Endothelial cell of umbilical vein (primary cell): ENCODE measurements at regions not wholly inside any gene's neighbourhood (a gene's known extent, or its start where the extent isn't known, plus 50 kb on each side); places are given as distances from the start of the nearest gene placed in this dataset.

ENCODE experiments used
- BruUV-seq: library from RNA; stranded (reverse); fragments of 400-500 nt; replicated peaks from 2 replicates; lab custom pipeline; 2021; lab: Mats Ljungman, UMichigan
- CTCF ChIA-PET: fragments of 300-600, 350-600 bp; sonication (Branson Sonifier 250); formaldehyde crosslinking; loops from one replicate; lab custom pipeline; 2021; ENCODE audit warnings: antibody characterized with exemption, inconsistent platforms; lab: Charles Lee
- POLR2A ChIA-PET: fragments of 300-600, 350-600 bp; sonication (Branson Sonifier 250); formaldehyde crosslinking; loops from one replicate; lab custom pipeline; 2021; ENCODE audit warnings: antibody characterized with exemption, inconsistent platforms; lab: Charles Lee
- DNase-seq: peaks from one replicate; pipeline ENCODE4 v3.0.0-alpha.2; 2011; ENCODE audit warnings: low read depth, low spot score
- FAIRE-seq: peaks from 2 replicates; lab custom pipeline; 2011; peaks lifted over from hg19 to GRCh38; lab: Jason Lieb, UNC
- H2AFZ ChIP-seq: 2 replicates; pipeline ENCODE4 v1.6.0; 2012; ENCODE audit warnings: low read depth, low read length, control low read depth, inconsistent platforms
- H3K27ac ChIP-seq: 2 replicates; pipeline ENCODE4 v1.5.1; 2011; ENCODE audit warnings: low read depth, mild to moderate bottlenecking, control low read depth, low read length, moderate library complexity; ENCODE audit not compliant: insufficient read depth
- H3K27me3 ChIP-seq, 2 experiments: 2 replicates each; pipeline versions ENCODE4 v1.6.0 to v1.6.1; 2011; ENCODE audit warnings: low read length in 2 of 2, mixed read lengths in 1 of 2; ENCODE audit not compliant: control insufficient read depth in 2 of 2, insufficient read depth in 2 of 2
- H3K36me3 ChIP-seq, 2 experiments: 2 replicates in 1 of 2; 3 replicates in 1 of 2; pipeline ENCODE4 v1.5.1; 2011; ENCODE audit warnings: low read length in 2 of 2, mild to moderate bottlenecking in 1 of 2, moderate library complexity in 1 of 2; ENCODE audit not compliant: control insufficient read depth in 2 of 2, insufficient read depth in 2 of 2; ENCODE audit errors: extremely low read depth in 1 of 2
- H3K4me1 ChIP-seq: 3 replicates; pipeline ENCODE4 v1.5.1; 2011; ENCODE audit warnings: mild to moderate bottlenecking, low read length; ENCODE audit not compliant: control insufficient read depth, insufficient read depth; ENCODE audit errors: extremely low read depth
- H3K4me2 ChIP-seq: 2 replicates; pipeline ENCODE4 v1.6.1; 2011; ENCODE audit warnings: low read length, control low read depth, mixed read lengths; ENCODE audit not compliant: insufficient read depth
- H3K4me3 ChIP-seq, 3 experiments: fragments of 200-600 bp in 1 of 3; sonication (generic), shearing (Covaris generic) in 1 of 3; replicated peaks in 1 of 3; 2 replicates each; pipeline ENCODE4 v1.5.1; 2011 to 2016; ENCODE audit warnings: control low read depth in 3 of 3, low read length in 3 of 3, mild to moderate bottlenecking in 2 of 3, inconsistent platforms in 1 of 3, low read depth in 1 of 3, moderate library complexity in 1 of 3; ENCODE audit not compliant: insufficient read depth in 1 of 3
- H3K79me2 ChIP-seq: 2 replicates; pipeline ENCODE4 v1.6.0; 2012; ENCODE audit warnings: low read length, inconsistent platforms; ENCODE audit not compliant: control insufficient read depth, insufficient read depth
- H3K9ac ChIP-seq: replicated peaks from 2 replicates; pipeline ENCODE3; 2011; ENCODE audit warnings: low read length, control low read depth; ENCODE audit not compliant: insufficient read depth; ENCODE audit errors: extremely low read depth
- H3K9me1 ChIP-seq: replicated peaks from 3 replicates; pipeline ENCODE4 v1.6.0; 2011; ENCODE audit warnings: mild to moderate bottlenecking, low read length; ENCODE audit not compliant: control insufficient read depth, insufficient read depth; ENCODE audit errors: extremely low read depth
- H3K9me3 ChIP-seq: replicated peaks from 2 replicates; pipeline ENCODE4 v1.5.1; 2012; ENCODE audit warnings: low read length, inconsistent platforms; ENCODE audit not compliant: control insufficient read depth, insufficient read depth
- H4K20me1 ChIP-seq: replicated peaks from 2 replicates; pipeline ENCODE3; 2011; ENCODE audit warnings: mild to moderate bottlenecking, low read length; ENCODE audit not compliant: control insufficient read depth, insufficient read depth; ENCODE audit errors: extremely low read depth
- EZH2 ChIP-seq: IDR thresholded peaks from 2 replicates; pipeline ENCODE4 v1.6.1; 2012; ENCODE audit warnings: borderline replicate concordance, low read depth, mild to moderate bottlenecking, moderate library complexity, low read length, inconsistent platforms; ENCODE audit not compliant: severe bottlenecking
- FOS ChIP-seq: IDR thresholded peaks from 2 replicates; pipeline ENCODE4 v1.6.1; 2011; ENCODE audit warnings: mild to moderate bottlenecking, low read length, moderate library complexity, borderline replicate concordance; ENCODE audit not compliant: insufficient read depth
- GATA2 ChIP-seq: IDR thresholded peaks from 2 replicates; pipeline ENCODE4 v1.7.0; 2011; ENCODE audit warnings: low read depth, mild to moderate bottlenecking, moderate library complexity, mixed read lengths, low read length; ENCODE audit not compliant: insufficient read length, insufficient read depth
- JUN ChIP-seq: IDR thresholded peaks from 2 replicates; pipeline ENCODE4 v1.6.1; 2011; ENCODE audit warnings: borderline replicate concordance, low read depth; ENCODE audit not compliant: insufficient read length, insufficient read depth
- MYC ChIP-seq: IDR thresholded peaks from one replicate; pipeline ENCODE4 v1.6.1; 2011; ENCODE audit warnings: mild to moderate bottlenecking, low read depth, low read length
- POLR2A ChIP-seq: IDR thresholded peaks from 2 replicates; pipeline ENCODE4 v1.6.1; 2012; ENCODE audit warnings: low read depth, mild to moderate bottlenecking, control low read depth, low read length
- POLR2AphosphoS5 ChIP-seq: IDR thresholded peaks from 2 replicates; pipeline ENCODE4 v1.6.1; 2012; ENCODE audit warnings: low read depth, mild to moderate bottlenecking, control low read depth, low read length, moderate library complexity; ENCODE audit not compliant: insufficient read depth
- dilution Hi-C: fragments of 300-500 bp; cut with MboI; formaldehyde crosslinking; loops from one replicate; pipeline ENCODE4 v1.15.0; 2019; ENCODE audit warnings: low sequenced_read_pairs; ENCODE audit not compliant: extremely low pct_ligation_motif_present
- intact Hi-C: fragments of 100-400 bp; cut with micrococcal nuclease; formaldehyde crosslinking; loops from one replicate; pipeline ENCODE4 v1.10.0; 2022
- TF ChIP-seq, protein P1 (sequence below), 2 donors: IDR thresholded peaks; 1 replicate in 1 of 2; 2 replicates in 1 of 2; pipeline ENCODE4 v1.5.1; 2011; ENCODE audit warnings: low read length in 2 of 2, mild to moderate bottlenecking in 2 of 2, moderate library complexity in 2 of 2, control low read depth in 1 of 2, inconsistent platforms in 1 of 2, low read depth in 1 of 2; ENCODE audit not compliant: insufficient read depth in 1 of 2; ENCODE audit errors: extremely low read depth in 1 of 2
- TF ChIP-seq, protein P2 (sequence below): IDR thresholded peaks from 2 replicates; pipeline ENCODE4 v1.6.1; 2011; ENCODE audit not compliant: insufficient read depth, insufficient read length

DNA sequence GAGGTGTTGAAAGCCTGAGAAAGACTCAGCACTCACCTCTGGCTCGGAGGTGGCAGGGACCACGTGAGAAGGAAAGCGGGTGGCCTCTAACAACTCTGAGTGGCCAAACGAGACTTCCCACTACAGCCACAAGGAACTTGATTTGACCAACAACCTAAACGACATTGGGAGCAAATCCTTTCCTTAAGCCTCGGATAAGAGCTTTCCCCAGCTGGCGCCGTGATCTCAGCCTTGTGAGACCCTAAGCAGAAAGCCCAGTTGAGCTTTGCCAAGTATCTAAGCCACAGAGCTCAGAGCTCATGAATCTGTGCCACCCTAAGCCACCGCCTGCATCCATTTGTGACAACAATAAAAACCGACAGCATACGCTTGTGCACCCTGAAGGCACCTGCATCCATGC is 636.0 kb downstream of the TBC1D22A start:
- dilution Hi-C loops, result no loop called here
- TF ChIP-seq, protein P1, sequence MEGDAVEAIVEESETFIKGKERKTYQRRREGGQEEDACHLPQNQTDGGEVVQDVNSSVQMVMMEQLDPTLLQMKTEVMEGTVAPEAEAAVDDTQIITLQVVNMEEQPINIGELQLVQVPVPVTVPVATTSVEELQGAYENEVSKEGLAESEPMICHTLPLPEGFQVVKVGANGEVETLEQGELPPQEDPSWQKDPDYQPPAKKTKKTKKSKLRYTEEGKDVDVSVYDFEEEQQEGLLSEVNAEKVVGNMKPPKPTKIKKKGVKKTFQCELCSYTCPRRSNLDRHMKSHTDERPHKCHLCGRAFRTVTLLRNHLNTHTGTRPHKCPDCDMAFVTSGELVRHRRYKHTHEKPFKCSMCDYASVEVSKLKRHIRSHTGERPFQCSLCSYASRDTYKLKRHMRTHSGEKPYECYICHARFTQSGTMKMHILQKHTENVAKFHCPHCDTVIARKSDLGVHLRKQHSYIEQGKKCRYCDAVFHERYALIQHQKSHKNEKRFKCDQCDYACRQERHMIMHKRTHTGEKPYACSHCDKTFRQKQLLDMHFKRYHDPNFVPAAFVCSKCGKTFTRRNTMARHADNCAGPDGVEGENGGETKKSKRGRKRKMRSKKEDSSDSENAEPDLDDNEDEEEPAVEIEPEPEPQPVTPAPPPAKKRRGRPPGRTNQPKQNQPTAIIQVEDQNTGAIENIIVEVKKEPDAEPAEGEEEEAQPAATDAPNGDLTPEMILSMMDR (IDR thresholded peaks at IDR 0.05; ENCODE audit: extremely low read depth in 1 of 2, insufficient read depth in 1 of 2, low read depth in 1 of 2, low read length in 2 of 2), result no peak
- TF ChIP-seq JUN, result no peak
- TF ChIP-seq FOS, result no peak
- TF ChIP-seq EZH2, result no peak
- Histone ChIP-seq H3K9me1 (no peaks in the 10 kb centered on the region), H4K20me1 (no peaks in the 10 kb centered on the region), H3K9me3 (no peaks in the 10 kb centered on the region), H3K4me2 (no peak overlapping the region), H3K79me2 (no peaks in the 10 kb centered on the region), H3K4me3 (no peak overlapping the region), H3K27ac (no peak overlapping the region), H3K36me3 (no peaks in the 10 kb centered on the region), H3K27me3 (no peaks in the 10 kb centered on the region), H3K9ac (no peak overlapping the region), H3K4me1 (no peaks in the 10 kb centered on the region), H2AFZ (no peak overlapping the region)
- CTCF ChIA-PET, result no interaction called here
- intact Hi-C loops, result no loop called here
- BruUV-seq, result no TSS peak
- DNase-seq (no peak), FAIRE-seq (no peak)
- POLR2A ChIA-PET, result no interaction called here

DNA sequence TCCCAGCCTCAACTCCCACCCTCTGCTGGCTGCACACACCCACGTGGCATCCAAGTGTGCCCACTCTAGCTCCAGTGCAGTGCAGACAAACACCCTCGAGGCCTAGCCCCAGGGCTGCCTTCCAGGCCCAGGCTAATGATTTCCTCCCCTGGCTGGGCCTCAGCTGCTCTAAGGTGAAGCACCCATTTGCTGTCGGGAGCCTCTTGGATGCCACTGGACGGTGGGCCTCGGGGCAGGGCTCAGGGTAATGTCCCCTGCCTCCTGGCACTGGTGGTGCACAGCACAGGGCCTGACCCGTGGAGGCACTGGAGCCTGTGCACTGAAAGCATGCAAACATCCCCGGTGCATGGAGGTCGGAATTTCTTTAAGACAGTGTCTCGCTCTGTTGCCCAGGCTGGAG is 635.2 kb downstream of the TBC1D22A start:
- Histone ChIP-seq H3K27ac (no peak overlapping the region), H3K36me3 (no peaks in the 10 kb centered on the region), H3K4me1 (no peaks in the 10 kb centered on the region), H3K27me3 (no peaks in the 10 kb centered on the region), H3K9me3 (no peaks in the 10 kb centered on the region), H3K79me2 (no peaks in the 10 kb centered on the region), H3K4me3 (no peak overlapping the region), H4K20me1 (no peaks in the 10 kb centered on the region), H2AFZ (no peak overlapping the region), H3K9ac (no peak overlapping the region), H3K4me2 (no peak overlapping the region), H3K9me1 (no peaks in the 10 kb centered on the region)
- BruUV-seq, result no TSS peak
- no peak for DNase-seq
- no peak for FAIRE-seq
- CTCF ChIA-PET, result no interaction called here
- dilution Hi-C loops, result no loop called here
- intact Hi-C loops, result no loop called here
- TF ChIP-seq JUN (no peak), MYC (no peak), POLR2A (no peak), POLR2AphosphoS5 (no peak), FOS (no peak), GATA2 (no peak), EZH2 (no peak)
- TF ChIP-seq, protein P1 (IDR thresholded peaks at IDR 0.05; ENCODE audit: extremely low read depth in 1 of 2, insufficient read depth in 1 of 2, low read depth in 1 of 2, low read length in 2 of 2), result no peak
- TF ChIP-seq, protein P2, sequence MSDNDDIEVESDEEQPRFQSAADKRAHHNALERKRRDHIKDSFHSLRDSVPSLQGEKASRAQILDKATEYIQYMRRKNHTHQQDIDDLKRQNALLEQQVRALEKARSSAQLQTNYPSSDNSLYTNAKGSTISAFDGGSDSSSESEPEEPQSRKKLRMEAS, result no peak
- POLR2A ChIA-PET, result no interaction called here
